HG03457 (cell line): ENCODE measurements at regions not wholly inside any gene's neighbourhood (a gene's known extent, or its start where the extent isn't known, plus 50 kb on each side); places are given as distances from the start of the nearest gene placed in this dataset.

Experiments
- ATAC-seq: cut with Tn5 transposase; IDR thresholded peaks from one replicate; pipeline ENCODE4 v1.9.1; 2021; ENCODE audit warnings: moderate number of reproducible peaks; ENCODE audit not compliant: unreplicated experiment

GRCh38 chr4:114509340-114509739 is 89.3 kb upstream of the UGT8 start:
- ATAC-seq: no peak

- ATAC-seq: no peak
Measured at GRCh38 chr4:114512595-114513295, 85.9 kb upstream of the UGT8 start.

- ATAC-seq: no peak
Measured at GRCh38 chr4:114519368-114519767, 79.2 kb upstream of the UGT8 start.

- no peak for ATAC-seq
Measured at GRCh38 chr4:114527170-114527569, 71.4 kb upstream of the UGT8 start.

GRCh38 chr4:114527637-114528036 is 71.0 kb upstream of the UGT8 start:
- no peak for ATAC-seq

- ATAC-seq: no peak
Measured at GRCh38 chr4:114535725-114536124, 62.9 kb upstream of the UGT8 start.

GRCh38 chr4:114537352-114537751 is 61.3 kb upstream of the UGT8 start:
- ATAC-seq: no peak

GRCh38 chr4:114538012-114538617 is 60.5 kb upstream of the UGT8 start:
- ATAC-seq: no peak

GRCh38 chr4:114539985-114540384 is 58.6 kb upstream of the UGT8 start:
- ATAC-seq: no peak

GRCh38 chr4:114547340-114548134 is 51.1 kb upstream of the UGT8 start:
- no peak for ATAC-seq
